HG03097 (cell line): ENCODE measurements at regions not wholly inside any gene's neighbourhood (a gene's known extent, or its start where the extent isn't known, plus 50 kb on each side); places are given as distances from the start of the nearest gene placed in this dataset.

Experiments used
- ATAC-seq: cut with Tn5 transposase; IDR thresholded peaks from one replicate; pipeline ENCODE4 v1.9.1; 2021; ENCODE audit not compliant: unreplicated experiment, low FRiP score

GRCh38 chr12:24042651-24043050, 93.2 kb upstream of the SOX5 start:
- ATAC-seq: no peak

DNA sequence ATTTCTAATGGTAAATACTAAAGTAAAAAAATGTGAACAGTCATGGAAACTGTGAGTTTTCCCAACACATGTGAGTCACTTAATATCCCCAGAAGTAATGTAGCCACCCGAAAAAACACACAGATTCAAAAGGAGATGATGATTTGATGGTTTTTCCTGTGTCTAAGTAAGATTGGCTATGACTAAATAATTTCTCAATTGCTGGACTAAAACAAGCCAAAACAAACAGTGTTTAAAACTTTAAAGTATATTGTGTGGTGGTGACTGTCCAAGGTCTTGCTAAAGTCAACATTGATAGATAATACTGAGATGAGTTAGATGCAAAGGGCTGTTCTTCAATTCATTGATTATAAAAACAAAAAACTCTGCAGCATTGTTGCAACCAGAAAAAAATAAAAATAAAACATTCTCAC, 89.6 kb upstream of the SOX5 start:
- no peak for ATAC-seq

GRCh38 chr12:24038211-24038997, 88.9 kb upstream of the SOX5 start:
- ATAC-seq: no peak

- no peak for ATAC-seq
These were observed 87.2 kb upstream of the SOX5 start for GRCh38 chr12:24036438-24037216.

DNA sequence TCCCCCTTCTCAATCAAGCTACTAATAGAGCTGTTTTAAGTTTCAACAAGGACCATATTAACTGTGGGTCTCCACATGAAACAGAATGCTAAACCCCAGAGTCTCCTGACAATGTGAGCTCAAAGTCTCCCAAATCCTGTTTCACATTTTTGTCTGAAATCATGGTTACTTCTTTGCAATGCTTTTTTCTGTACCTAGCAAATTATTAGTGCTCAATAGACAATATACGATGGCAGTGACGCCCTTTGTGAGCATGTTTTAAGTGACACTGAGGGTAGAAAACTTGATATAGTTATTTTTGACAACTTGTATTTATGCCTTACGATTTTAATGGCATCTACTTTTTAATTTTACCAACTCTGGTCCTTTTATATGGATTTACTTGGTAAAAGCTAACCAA, 85.4 kb upstream of the SOX5 start:
- ATAC-seq: no peak

DNA sequence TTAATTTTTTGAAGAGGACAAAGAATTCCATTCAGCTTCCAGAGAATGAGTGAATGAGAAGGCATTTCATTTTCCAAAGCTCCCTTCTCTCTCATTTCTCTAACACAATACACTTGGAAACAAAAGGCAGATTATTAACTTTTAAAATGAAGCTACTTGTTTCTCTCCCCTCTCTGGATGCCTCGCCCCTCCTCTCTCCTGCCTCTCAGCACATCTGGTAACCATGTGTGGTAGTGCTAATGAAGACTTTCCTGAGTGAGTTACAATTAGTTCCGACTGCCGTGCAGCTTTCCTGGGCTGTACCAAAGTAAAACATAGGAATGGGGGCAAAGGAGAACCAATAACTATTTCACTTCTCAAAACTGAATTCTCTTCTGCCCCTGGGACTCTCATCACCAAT, 84.7 kb upstream of the SOX5 start:
- ATAC-seq: no peak

GRCh38 chr12:24027352-24027751, 77.9 kb upstream of the SOX5 start:
- no peak for ATAC-seq

DNA sequence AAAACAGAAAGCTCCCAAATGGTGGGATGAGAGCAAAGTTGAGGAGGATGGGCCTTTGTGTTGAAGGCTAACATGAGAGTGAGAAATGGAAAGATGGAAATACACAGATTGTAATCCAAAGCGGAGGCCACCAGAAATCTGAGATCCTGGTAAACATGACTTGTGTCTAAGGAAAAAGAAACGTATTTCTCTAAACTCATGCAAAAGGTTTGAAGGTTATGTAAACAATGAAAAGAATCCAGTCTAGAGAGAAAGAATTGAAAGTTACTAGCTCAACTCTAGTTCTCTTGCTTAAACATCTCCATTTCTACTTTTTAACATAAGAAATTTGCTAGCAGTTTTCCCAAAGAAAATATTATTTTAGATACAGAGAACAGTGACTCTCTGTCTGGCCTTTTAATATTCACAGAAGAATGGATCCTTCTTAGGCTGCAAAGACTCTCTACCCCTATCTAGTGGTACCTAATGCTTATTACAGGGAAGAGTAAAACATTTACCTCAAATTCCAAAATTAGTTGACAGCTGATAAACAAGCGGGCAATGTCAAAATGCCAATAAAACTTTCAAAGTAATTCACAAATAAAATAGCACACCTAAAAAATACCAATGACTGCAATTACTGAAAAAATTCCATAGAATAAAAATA, 75.8 kb upstream of the SOX5 start:
- no peak for ATAC-seq

DNA sequence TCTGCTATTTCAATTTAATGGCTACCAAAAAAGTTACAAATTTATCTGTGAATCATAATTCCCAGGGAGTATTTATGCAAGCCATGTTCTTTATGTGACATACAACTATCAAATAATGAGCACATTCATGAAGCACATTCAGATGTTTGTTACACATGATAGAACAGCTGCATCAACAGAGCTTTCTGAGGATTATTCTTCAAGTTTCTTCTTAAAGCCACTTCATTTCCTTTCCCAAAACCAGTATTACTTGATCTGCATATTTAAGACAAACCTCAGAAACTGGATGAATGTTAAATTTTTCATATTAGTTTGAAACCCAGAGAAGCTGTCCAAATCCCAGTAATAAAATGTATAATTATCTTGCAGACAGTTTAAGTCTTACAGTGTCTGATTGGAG, 73.6 kb upstream of the SOX5 start:
- no peak for ATAC-seq

- ATAC-seq: no peak
These were observed 71.7 kb upstream of the SOX5 start for GRCh38 chr12:24021164-24021502.

- no peak for ATAC-seq
These were observed 71.1 kb upstream of the SOX5 start for GRCh38 chr12:24020397-24021163.

DNA sequence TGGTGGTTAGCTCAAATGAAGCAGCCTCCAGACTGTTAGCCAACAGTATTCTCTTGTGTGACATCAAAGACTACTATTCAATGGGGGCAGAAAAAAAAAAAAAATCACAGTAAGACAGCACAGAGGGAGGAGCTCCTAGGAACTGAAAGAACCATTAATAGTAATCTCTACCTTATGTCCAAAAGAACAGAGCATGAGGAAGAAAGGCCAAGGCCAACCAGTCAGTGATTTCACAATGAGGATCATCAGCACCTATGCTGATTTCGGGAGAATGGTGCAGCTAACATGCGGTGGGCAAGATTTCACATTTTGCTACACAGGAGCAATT, 66.3 kb upstream of the SOX5 start:
- no peak for ATAC-seq

GRCh38 chr12:24014915-24015832, 65.7 kb upstream of the SOX5 start:
- no peak for ATAC-seq

DNA sequence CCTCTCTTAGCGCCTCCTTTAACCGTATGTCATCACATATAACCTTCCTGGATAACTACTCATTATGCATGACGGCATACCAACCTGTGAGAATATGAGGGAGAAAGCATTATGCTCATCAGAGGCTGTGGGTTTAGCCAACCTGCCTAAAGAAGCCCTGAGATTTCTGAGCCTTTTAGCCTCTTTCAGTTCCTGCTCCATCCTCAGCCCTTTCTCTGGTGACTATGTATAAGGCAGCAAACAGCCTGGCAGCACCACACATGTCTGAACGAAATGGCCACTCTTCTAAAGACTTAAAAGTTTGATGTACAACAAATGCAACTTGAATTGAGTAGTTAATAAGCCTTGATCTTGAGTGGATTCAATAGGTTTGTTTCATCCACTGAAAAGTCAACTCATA, 64.8 kb upstream of the SOX5 start:
- no peak for ATAC-seq

- no peak for ATAC-seq
These were observed 63.1 kb upstream of the SOX5 start for GRCh38 chr12:24012528-24012927.

GRCh38 chr12:24011927-24012507, 62.5 kb upstream of the SOX5 start:
- no peak for ATAC-seq

DNA sequence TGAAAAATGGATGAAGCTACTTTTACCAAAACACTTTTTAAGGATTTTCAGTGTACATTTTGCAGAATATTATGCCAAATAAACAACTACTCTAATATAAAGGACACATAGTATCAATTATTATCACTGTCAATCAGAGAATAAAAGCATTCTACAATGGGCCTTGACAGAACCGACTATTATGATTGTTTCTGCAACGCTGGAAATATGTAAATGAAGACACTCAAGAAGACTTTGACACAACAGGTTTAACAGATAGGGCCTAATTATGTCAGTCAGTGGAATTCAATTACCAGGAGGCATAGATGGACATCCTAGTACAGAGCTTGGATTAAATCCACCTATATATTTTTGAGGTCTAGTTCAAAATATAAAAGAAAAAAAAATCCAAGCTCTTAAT, 58.7 kb upstream of the SOX5 start:
- ATAC-seq: no peak
